ENCODE measurements at regions not wholly inside any gene's neighbourhood (a gene's known extent, or its start where the extent isn't known, plus 50 kb on each side); places are given as distances from the start of the nearest gene placed in this dataset.

DNA sequence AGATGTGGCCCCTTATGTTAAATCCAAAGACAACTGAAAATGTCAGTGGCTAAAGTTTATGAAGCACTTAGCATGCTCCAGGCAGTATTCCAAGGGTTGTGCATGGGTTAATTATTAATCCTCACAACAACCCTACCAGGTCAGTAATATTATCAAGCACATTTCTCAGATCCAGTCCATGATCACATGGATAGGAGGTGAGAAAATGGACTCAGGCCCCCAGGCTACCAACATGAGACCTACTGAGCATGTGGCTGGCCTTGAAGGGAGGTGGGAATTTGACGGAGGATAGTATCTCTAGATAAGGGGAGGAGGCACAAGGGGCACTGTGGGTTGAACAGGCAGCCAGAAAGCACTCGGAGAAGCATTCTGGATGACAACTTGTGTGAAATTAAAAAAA is 412.0 kb downstream of the MEIS1 start:
- POLR2A ChIA-PET = no interaction called here
- no peak overlapping the region for H3K27ac Mint-ChIP-seq
- H3K9me3 Mint-ChIP-seq = peaks cover 6% of the 10 kb centered on the region
- ATAC-seq (no peak), DNase-seq (no peak)
- H3K4me1 Mint-ChIP-seq (ENCODE audit: low read depth) = no peaks in the 10 kb centered on the region
- intact Hi-C loops (cut with micrococcal nuclease) = no loop called here
- no peaks in the 10 kb centered on the region for H3K36me3 Mint-ChIP-seq (ENCODE audit: low read depth)
- H3K4me3 Mint-ChIP-seq = no peak overlapping the region
- CTCF ChIA-PET = no interaction called here
- no peaks in the 10 kb centered on the region for H3K27me3 Mint-ChIP-seq
- TF ChIP-seq, protein P1, sequence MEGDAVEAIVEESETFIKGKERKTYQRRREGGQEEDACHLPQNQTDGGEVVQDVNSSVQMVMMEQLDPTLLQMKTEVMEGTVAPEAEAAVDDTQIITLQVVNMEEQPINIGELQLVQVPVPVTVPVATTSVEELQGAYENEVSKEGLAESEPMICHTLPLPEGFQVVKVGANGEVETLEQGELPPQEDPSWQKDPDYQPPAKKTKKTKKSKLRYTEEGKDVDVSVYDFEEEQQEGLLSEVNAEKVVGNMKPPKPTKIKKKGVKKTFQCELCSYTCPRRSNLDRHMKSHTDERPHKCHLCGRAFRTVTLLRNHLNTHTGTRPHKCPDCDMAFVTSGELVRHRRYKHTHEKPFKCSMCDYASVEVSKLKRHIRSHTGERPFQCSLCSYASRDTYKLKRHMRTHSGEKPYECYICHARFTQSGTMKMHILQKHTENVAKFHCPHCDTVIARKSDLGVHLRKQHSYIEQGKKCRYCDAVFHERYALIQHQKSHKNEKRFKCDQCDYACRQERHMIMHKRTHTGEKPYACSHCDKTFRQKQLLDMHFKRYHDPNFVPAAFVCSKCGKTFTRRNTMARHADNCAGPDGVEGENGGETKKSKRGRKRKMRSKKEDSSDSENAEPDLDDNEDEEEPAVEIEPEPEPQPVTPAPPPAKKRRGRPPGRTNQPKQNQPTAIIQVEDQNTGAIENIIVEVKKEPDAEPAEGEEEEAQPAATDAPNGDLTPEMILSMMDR (IDR thresholded peaks at IDR 0.05) = no peak

GRCh38 chr2:66849153-66849755 is 414.3 kb downstream of the MEIS1 start:
- no peak overlapping the region for H3K4me3 Mint-ChIP-seq

GRCh38 chr2:66850376-66850775 is 415.5 kb downstream of the MEIS1 start:
- no peak for DNase-seq
- CTCF ChIA-PET = no interaction called here
- Mint-ChIP-seq H3K9me3 (peaks cover 3% of the 10 kb centered on the region), H3K4me1 (ENCODE audit: low read depth) (no peaks in the 10 kb centered on the region), H3K27me3 (no peaks in the 10 kb centered on the region), H3K27ac (no peak overlapping the region), H3K36me3 (ENCODE audit: low read depth) (no peaks in the 10 kb centered on the region), H3K4me3 (no peak overlapping the region)
- TF ChIP-seq, protein P1 (IDR thresholded peaks at IDR 0.05) = no peak
- intact Hi-C loops (cut with micrococcal nuclease) = no loop called here
- no peak for ATAC-seq
- POLR2A ChIA-PET = no interaction called here

More at GRCh38 chr2:66849153-66849755, 414.3 kb downstream of the MEIS1 start:
- Mint-ChIP-seq H3K4me1 (ENCODE audit: low read depth) (no peaks in the 10 kb centered on the region), H3K27me3 (no peaks in the 10 kb centered on the region), H3K9me3 (peaks cover 3% of the 10 kb centered on the region), H3K27ac (no peak overlapping the region), H3K36me3 (ENCODE audit: low read depth) (no peaks in the 10 kb centered on the region)
- TF ChIP-seq, protein P1 (IDR thresholded peaks at IDR 0.05) = no peak
- intact Hi-C loops (cut with micrococcal nuclease) = no loop called here
- no peak for ATAC-seq
- ChIA-PET CTCF (no interaction called here), POLR2A (no interaction called here)
- no peak for DNase-seq

GRCh38 chr2:66851449-66851872 is 416.5 kb downstream of the MEIS1 start:
- no peak for DNase-seq
- Mint-ChIP-seq H3K4me1 (ENCODE audit: low read depth) (no peaks in the 10 kb centered on the region), H3K27me3 (no peaks in the 10 kb centered on the region), H3K4me3 (no peak overlapping the region), H3K27ac (no peak overlapping the region), H3K36me3 (ENCODE audit: low read depth) (no peaks in the 10 kb centered on the region), H3K9me3 (peaks cover 3% of the 10 kb centered on the region)
- ATAC-seq = no peak
- TF ChIP-seq, protein P1 (IDR thresholded peaks at IDR 0.05) = no peak
- ChIA-PET CTCF (no interaction called here), POLR2A (no interaction called here)
- intact Hi-C loops (cut with micrococcal nuclease) = no loop called here

- no peak for ATAC-seq
These were observed 418.0 kb downstream of the MEIS1 start for GRCh38 chr2:66852953-66853352.

More at GRCh38 chr2:66852953-66853352, 418.0 kb downstream of the MEIS1 start:
- H3K36me3 Mint-ChIP-seq (ENCODE audit: low read depth) = no peaks in the 10 kb centered on the region
- CTCF ChIA-PET = no interaction called here
- H3K4me3 Mint-ChIP-seq = no peak overlapping the region
- H3K9me3 Mint-ChIP-seq = peaks cover 3% of the 10 kb centered on the region
- intact Hi-C loops (cut with micrococcal nuclease) = no loop called here
- POLR2A ChIA-PET = no interaction called here
- H3K27me3 Mint-ChIP-seq = no peaks in the 10 kb centered on the region
- H3K4me1 Mint-ChIP-seq (ENCODE audit: low read depth) = no peaks in the 10 kb centered on the region
- DNase-seq = no peak
- TF ChIP-seq, protein P1 (IDR thresholded peaks at IDR 0.05) = no peak
- H3K27ac Mint-ChIP-seq = no peak overlapping the region

Measured in activated CD8-positive, alpha-beta T cell treated with anti-CD3 and anti-CD28 coated beads for 36 hours (primary cell).